ENCODE measurements at regions not wholly inside any gene's neighbourhood (a gene's known extent, or its start where the extent isn't known, plus 50 kb on each side); places are given as distances from the start of the nearest gene placed in this dataset.
"Not testable (repeated sequence)": the region's sequence is repeated elsewhere in the genome, so short reads cannot be mapped to it uniquely, and the experiment has no call there.

GRCh38 chr9:41308953-41309352 is 119.8 kb upstream of the ZNG1F start:
- not testable (repeated sequence) for TF ChIP-seq POLR2A (IDR thresholded peaks at IDR 0.05; ENCODE audit: low read depth, low read length); POLR2AphosphoS5 (IDR thresholded peaks at IDR 0.05; ENCODE audit: low read depth, low read length); POU2F2 (IDR thresholded peaks at IDR 0.05; ENCODE audit: low read depth, low read length); TAF1 (IDR thresholded peaks at IDR 0.05; ENCODE audit: low read depth, low read length); SPI1 (IDR thresholded peaks at IDR 0.05; ENCODE audit: low read depth, low read length); PAX5 (IDR thresholded peaks at IDR 0.05; ENCODE audit: insufficient read depth, low read length, severe bottlenecking)

All from GM12891 (cell line).